HuH-7 (cell line): ENCODE measurements at regions not wholly inside any gene's neighbourhood (a gene's known extent, or its start where the extent isn't known, plus 50 kb on each side); places are given as distances from the start of the nearest gene placed in this dataset.

ENCODE experiments used
- DNase-seq: peaks from one replicate; pipeline ENCODE4 v3.0.0; 2011; ENCODE audit warnings: low spot score

DNA sequence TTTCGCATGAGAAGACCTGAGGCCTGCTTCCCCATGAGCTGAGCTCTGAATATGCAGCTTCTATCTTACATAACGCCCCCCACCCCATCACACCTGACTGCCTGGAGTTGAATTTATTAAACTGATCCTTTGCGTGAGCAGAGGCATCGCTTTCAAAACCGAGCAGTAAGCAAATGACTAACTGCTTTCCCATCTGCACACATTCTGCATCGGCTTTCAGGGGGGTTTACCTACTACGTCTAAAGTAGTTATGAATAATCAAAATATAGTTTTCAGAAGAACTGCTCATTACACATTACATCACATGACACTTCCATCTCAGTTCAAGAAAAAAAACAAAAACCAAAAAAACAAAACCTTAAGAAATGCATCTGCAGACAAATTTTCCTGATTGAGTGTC lies 54.7 kb upstream of the EGR2 start:
- DNase-seq: no peak

DNA sequence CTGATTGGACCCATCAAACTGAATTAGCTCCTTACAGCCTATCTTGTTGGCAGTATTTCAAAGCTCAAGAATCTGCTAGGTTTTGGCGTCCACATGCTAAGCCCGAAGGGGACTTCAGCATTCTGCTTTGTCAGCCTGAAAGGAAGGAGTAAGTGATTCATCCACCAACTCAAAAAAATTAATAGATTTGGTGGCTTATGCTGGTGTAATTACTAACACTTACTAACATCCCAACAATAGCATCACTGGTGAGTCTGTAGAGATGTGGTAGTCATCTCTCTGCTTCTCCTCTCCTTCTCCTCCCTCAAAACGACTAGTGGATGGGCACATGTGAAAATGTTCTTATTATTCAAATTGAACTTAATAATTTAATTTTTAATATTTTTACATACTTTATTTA lies 53.8 kb upstream of the EGR2 start:
- DNase-seq: no peak

DNA sequence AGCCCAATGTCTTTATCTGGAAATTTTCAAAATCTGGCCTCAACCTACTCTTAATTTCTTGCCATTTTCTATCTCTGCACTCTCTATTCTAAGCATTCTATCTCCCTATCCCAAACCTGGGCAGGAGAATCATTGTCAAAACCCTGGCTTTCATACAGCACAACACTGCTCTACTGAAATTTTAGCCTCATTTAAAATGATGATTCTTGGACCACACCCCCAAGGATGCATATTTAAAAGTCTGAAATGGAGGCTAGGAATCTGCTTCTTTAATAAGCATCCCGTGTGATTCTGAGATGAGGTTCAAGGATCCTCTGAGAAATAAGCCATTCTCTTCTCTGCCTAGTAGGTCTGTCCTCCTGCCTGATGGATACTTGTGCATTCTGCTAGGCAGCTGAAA lies 50.8 kb upstream of the EGR2 start:
- no peak for DNase-seq

DNA sequence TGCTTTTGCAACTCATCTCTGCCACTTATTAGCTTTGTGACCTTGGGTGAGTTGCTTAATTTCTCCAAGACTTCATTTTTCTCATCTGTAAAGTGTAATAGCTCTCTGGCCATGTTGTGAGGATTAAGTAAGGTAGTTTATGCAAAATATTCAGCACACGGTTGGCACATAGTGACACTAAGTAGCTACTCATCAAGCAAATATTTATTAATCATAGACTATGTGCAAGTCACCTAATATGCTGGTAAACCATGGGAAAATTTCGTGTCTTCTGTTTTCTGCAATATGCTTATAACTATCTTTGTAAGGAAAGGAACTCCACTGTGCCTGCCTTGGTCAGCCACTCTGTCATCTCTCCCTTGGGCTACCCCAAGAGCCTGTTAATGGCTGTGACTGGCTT lies 50.3 kb upstream of the EGR2 start:
- DNase-seq: no peak
